ENCODE measurements at regions not wholly inside any gene's neighbourhood (a gene's known extent, or its start where the extent isn't known, plus 50 kb on each side); places are given as distances from the start of the nearest gene placed in this dataset.

- DNase-seq (ENCODE audit: low spot score): no peak
- TF ChIP-seq, protein P1, sequence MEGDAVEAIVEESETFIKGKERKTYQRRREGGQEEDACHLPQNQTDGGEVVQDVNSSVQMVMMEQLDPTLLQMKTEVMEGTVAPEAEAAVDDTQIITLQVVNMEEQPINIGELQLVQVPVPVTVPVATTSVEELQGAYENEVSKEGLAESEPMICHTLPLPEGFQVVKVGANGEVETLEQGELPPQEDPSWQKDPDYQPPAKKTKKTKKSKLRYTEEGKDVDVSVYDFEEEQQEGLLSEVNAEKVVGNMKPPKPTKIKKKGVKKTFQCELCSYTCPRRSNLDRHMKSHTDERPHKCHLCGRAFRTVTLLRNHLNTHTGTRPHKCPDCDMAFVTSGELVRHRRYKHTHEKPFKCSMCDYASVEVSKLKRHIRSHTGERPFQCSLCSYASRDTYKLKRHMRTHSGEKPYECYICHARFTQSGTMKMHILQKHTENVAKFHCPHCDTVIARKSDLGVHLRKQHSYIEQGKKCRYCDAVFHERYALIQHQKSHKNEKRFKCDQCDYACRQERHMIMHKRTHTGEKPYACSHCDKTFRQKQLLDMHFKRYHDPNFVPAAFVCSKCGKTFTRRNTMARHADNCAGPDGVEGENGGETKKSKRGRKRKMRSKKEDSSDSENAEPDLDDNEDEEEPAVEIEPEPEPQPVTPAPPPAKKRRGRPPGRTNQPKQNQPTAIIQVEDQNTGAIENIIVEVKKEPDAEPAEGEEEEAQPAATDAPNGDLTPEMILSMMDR (IDR thresholded peaks at IDR 0.05): no peak
- no peak for ATAC-seq (ENCODE audit: low FRiP score)
These were observed 97.8 kb upstream of the CARMIL1 start for GRCh38 chr6:25181350-25181724.

GRCh38 chr6:25181923-25182322, 97.3 kb upstream of the CARMIL1 start:
- DNase-seq (ENCODE audit: low spot score) (no peak), ATAC-seq (ENCODE audit: low FRiP score) (peak; percentile 33)
- TF ChIP-seq, protein P1 (IDR thresholded peaks at IDR 0.05): no peak

DNA sequence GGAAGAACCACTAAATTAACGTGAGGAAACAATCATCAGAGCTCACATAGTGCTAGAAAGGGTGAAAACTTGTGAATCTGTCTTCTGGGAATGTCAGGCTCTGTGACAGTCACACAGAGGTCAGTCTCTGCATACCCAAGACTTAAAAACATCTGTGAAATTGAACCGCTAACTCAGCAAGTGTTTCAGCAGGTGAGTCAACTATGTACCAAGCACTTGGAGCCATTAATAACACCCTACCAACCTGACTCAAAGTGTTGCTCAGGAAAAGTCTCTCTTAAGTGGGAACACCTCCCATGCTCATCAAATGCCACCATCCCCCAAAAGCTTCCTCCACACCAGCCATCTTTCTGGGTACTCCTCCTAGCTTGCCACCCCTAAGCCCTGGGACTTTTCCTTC, 92.3 kb upstream of the CARMIL1 start:
- no peak for ATAC-seq (ENCODE audit: low FRiP score)
- TF ChIP-seq, protein P1 (IDR thresholded peaks at IDR 0.05): no peak
- no peak for DNase-seq (ENCODE audit: low spot score)

DNA sequence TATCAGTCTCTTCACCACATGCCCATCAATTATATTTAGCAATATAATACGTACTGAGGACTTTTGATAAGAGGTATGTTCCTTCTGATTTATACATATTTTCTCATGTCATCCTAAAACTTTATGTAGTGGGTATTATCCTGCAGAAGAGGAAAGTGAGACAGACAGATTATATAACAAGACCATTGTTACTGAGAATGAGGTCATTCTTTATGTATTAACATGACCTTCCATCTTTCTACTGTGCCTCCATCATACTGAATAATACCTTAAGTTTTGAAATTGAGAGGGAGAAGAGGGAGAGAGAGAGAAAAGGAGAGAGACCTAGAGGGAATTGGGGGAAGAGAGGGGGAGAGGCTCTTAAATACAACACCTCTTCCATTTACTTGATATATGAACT, 90.9 kb upstream of the CARMIL1 start:
- DNase-seq (ENCODE audit: low spot score) (no peak), ATAC-seq (ENCODE audit: low FRiP score) (no peak)
- TF ChIP-seq, protein P1 (IDR thresholded peaks at IDR 0.05): no peak

GRCh38 chr6:25192590-25193459, 86.3 kb upstream of the CARMIL1 start:
- no peak for DNase-seq (ENCODE audit: low spot score)
- TF ChIP-seq, protein P1 (IDR thresholded peaks at IDR 0.05): no peak
- peak; percentile 85 for ATAC-seq (ENCODE audit: low FRiP score)

- no peak for DNase-seq (ENCODE audit: low spot score)
These were observed 85.6 kb upstream of the CARMIL1 start for GRCh38 chr6:25193460-25194171.

More at GRCh38 chr6:25193460-25194171, 85.6 kb upstream of the CARMIL1 start:
- ATAC-seq (ENCODE audit: low FRiP score): peak; percentile 73
- TF ChIP-seq, protein P1 (IDR thresholded peaks at IDR 0.05): no peak

Measured in omental fat pad (tissue), 3 donors.